MCF 10A (cell line): ENCODE measurements at regions not wholly inside any gene's neighbourhood (a gene's known extent, or its start where the extent isn't known, plus 50 kb on each side); places are given as distances from the start of the nearest gene placed in this dataset.

Source experiments
- BruUV-seq: library from RNA; stranded (reverse); fragments of 400-500 nt; replicated peaks from 2 replicates; lab custom pipeline; 2021; lab: Mats Ljungman, UMichigan
- CTCF ChIA-PET: fragments of 300-600 bp; sonication (Branson Sonifier 250); formaldehyde crosslinking; extraction: SDS; loops from one replicate; lab custom pipeline; 2021; ENCODE audit warnings: antibody characterized with exemption, inconsistent platforms; lab: Yijun Ruan, JAX
- POLR2A ChIA-PET: fragments of 300-600, 350-650 bp; sonication (Branson Sonifier 250); formaldehyde crosslinking; extraction: SDS; loops from one replicate; lab custom pipeline; 2020; ENCODE audit warnings: antibody characterized with exemption, inconsistent platforms; lab: Yijun Ruan, JAX
- DNase-seq: peaks from one replicate; pipeline ENCODE4 v3.0.0-alpha.2; 2018; ENCODE audit not compliant: unreplicated experiment
- H3K27ac Mint-ChIP-seq: one replicate; pipeline ENCODE4 v1.8.0; 2022; ENCODE audit warnings: mild to moderate bottlenecking, low read depth, mixed read lengths; ENCODE audit not compliant: unreplicated experiment
- H3K27me3 Mint-ChIP-seq: one replicate; pipeline ENCODE4 v1.8.0; 2022; ENCODE audit warnings: mixed read lengths; ENCODE audit not compliant: insufficient read depth, unreplicated experiment
- H3K36me3 Mint-ChIP-seq: one replicate; pipeline ENCODE4 v1.8.0; 2022; ENCODE audit warnings: mild to moderate bottlenecking, moderate library complexity, mixed read lengths; ENCODE audit not compliant: insufficient read depth, unreplicated experiment
- H3K4me1 Mint-ChIP-seq: one replicate; pipeline ENCODE4 v1.8.0; 2022; ENCODE audit warnings: mixed read lengths; ENCODE audit not compliant: insufficient read depth, unreplicated experiment
- H3K4me3 Mint-ChIP-seq: one replicate; pipeline ENCODE4 v1.8.0; 2022; ENCODE audit warnings: mild to moderate bottlenecking, moderate library complexity, mixed read lengths; ENCODE audit not compliant: unreplicated experiment
- H3K9me3 Mint-ChIP-seq: one replicate; pipeline ENCODE4 v1.8.0; 2022; ENCODE audit warnings: mixed read lengths; ENCODE audit not compliant: unreplicated experiment
- intact Hi-C: fragments of 100-400 bp; cut with micrococcal nuclease; formaldehyde crosslinking; loops from 2 replicates; pipeline ENCODE4 v1.14.1; 2022
- TF ChIP-seq, protein P1 (sequence below): fragments of 200-600 bp; IDR thresholded peaks from one replicate; pipeline ENCODE4 v1.8.0; 2022; ENCODE audit warnings: antibody characterized with exemption, mild to moderate bottlenecking; ENCODE audit not compliant: unreplicated experiment

DNA sequence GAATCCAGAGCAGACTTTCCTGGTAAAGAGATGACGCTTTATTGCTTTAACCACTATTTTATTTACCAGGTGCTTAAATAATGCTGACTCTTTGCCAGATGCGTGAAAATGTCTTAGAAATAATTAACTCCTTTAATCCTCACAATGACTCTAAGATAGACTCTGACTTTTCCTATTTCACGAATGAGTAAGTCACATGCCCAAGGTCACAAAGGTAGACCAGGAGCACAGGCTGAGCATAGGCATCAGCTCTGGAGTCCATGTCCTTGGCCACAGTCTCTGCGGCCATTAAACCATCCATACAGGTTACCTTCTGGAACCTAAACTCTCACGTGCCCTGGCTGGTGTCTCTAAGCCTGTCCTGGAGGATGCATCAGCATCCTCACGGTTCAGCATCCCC is 87.3 kb downstream of the ERCC5 start:
- TF ChIP-seq, protein P1, sequence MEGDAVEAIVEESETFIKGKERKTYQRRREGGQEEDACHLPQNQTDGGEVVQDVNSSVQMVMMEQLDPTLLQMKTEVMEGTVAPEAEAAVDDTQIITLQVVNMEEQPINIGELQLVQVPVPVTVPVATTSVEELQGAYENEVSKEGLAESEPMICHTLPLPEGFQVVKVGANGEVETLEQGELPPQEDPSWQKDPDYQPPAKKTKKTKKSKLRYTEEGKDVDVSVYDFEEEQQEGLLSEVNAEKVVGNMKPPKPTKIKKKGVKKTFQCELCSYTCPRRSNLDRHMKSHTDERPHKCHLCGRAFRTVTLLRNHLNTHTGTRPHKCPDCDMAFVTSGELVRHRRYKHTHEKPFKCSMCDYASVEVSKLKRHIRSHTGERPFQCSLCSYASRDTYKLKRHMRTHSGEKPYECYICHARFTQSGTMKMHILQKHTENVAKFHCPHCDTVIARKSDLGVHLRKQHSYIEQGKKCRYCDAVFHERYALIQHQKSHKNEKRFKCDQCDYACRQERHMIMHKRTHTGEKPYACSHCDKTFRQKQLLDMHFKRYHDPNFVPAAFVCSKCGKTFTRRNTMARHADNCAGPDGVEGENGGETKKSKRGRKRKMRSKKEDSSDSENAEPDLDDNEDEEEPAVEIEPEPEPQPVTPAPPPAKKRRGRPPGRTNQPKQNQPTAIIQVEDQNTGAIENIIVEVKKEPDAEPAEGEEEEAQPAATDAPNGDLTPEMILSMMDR: no peak
- no peaks in the 10 kb centered on the region for H3K36me3 Mint-ChIP-seq
- CTCF ChIA-PET: no interaction called here
- no peak overlapping the region for H3K4me3 Mint-ChIP-seq
- no peak for DNase-seq
- no peaks in the 10 kb centered on the region for H3K4me1 Mint-ChIP-seq
- intact Hi-C loops: no loop called here
- H3K27ac Mint-ChIP-seq: no peak overlapping the region
- no TSS peak for BruUV-seq
- POLR2A ChIA-PET: no interaction called here
- H3K9me3 Mint-ChIP-seq: no peaks in the 10 kb centered on the region
- no peaks in the 10 kb centered on the region for H3K27me3 Mint-ChIP-seq

DNA sequence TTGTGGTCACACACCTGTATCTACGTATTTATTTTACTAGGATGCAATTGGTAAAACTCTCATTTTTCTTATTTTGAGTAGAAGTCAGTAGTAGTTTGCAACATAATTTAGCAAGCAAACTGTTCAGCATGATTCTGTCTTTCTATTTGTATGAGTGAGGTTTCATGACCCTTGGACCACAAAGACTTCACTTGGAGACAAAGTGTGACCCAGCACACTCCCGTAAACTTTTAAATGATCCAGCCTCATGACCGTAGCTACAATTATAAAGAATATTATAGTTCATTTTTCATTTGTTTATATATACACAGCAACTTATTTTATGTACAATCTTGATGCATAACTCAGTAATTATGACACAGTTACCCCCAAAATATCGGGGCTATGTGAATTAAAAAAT is 86.5 kb downstream of the ERCC5 start:
- Mint-ChIP-seq H3K27me3 (no peaks in the 10 kb centered on the region), H3K4me3 (no peak overlapping the region), H3K27ac (no peak overlapping the region), H3K9me3 (no peaks in the 10 kb centered on the region), H3K4me1 (no peaks in the 10 kb centered on the region), H3K36me3 (no peaks in the 10 kb centered on the region)
- ChIA-PET CTCF (interaction anchor here (0.5 to 1.0 kb wide), 2 partner anchors 17 to 587 kb away, joined by 3 read pairs; no protein-coding TSS in a partner anchor), POLR2A (interaction anchor here (0.6 kb wide), 1 partner anchor 11 kb away, joined by 3 read pairs; no protein-coding TSS in a partner anchor)
- no peak for DNase-seq
- TF ChIP-seq, protein P1: no peak
- no TSS peak for BruUV-seq
- intact Hi-C loops: no loop called here

- H3K4me1 Mint-ChIP-seq: no peaks in the 10 kb centered on the region
- POLR2A ChIA-PET: no interaction called here
- intact Hi-C loops: no loop called here
- no peak overlapping the region for H3K4me3 Mint-ChIP-seq
- DNase-seq: no peak
- no peak overlapping the region for H3K27ac Mint-ChIP-seq
- TF ChIP-seq, protein P1: no peak
- no peaks in the 10 kb centered on the region for H3K9me3 Mint-ChIP-seq
- no peaks in the 10 kb centered on the region for H3K36me3 Mint-ChIP-seq
- CTCF ChIA-PET: interaction anchor here (0.7 kb wide), 1 partner anchor 15 kb away, joined by 3 read pairs; no protein-coding TSS in a partner anchor
- H3K27me3 Mint-ChIP-seq: no peaks in the 10 kb centered on the region
- no TSS peak for BruUV-seq
These were observed 84.7 kb downstream of the ERCC5 start for GRCh38 chr13:102930566-102930965.

DNA sequence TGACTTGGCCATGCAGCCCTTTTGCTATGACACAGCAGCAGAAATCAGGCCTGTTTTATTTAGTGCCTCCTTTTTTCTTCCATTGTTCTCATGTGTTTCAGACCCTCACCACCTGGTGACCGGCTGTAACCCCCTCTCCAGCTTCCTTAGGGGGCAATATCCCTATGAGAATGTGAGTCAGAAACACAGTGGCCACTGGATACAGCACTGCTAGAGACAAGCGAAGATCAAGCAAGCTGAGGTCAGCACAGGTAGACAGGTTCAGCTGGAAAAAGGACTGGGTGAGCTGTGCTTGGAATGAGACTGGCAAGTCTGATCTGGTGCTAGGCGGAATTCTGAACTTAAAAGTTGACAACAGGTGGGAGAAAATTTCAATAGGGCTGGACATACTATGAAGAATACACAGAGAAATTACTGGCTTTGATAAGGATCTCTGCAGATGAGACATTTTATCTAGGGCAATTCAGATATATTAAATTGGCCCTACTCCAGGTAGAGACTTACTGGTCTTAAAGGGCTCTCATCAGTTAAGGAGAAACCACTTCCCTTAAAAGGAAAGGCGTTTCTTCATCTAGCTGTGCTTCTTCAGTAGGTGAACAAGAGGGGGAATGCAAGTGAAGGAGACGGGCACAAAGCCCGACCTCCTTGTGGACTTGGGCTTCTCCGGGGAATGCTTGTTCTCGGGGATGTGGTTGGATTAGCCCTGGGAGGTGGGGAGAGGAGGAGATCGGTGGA is 83.3 kb downstream of the ERCC5 start:
- H3K27ac Mint-ChIP-seq: no peak overlapping the region
- ChIA-PET POLR2A (no interaction called here), CTCF (interaction anchor here (0.8 kb wide), 1 partner anchor 211 kb away, joined by 6 read pairs; no protein-coding TSS in a partner anchor)
- H3K9me3 Mint-ChIP-seq: no peaks in the 10 kb centered on the region
- no peaks in the 10 kb centered on the region for H3K27me3 Mint-ChIP-seq
- BruUV-seq: no TSS peak
- H3K4me1 Mint-ChIP-seq: no peaks in the 10 kb centered on the region
- no peak overlapping the region for H3K4me3 Mint-ChIP-seq
- intact Hi-C loops: no loop called here
- DNase-seq: no peak
- no peaks in the 10 kb centered on the region for H3K36me3 Mint-ChIP-seq
- TF ChIP-seq, protein P1: no peak
